Endothelial cell of umbilical vein (primary cell): ENCODE measurements at regions not wholly inside any gene's neighbourhood (a gene's known extent, or its start where the extent isn't known, plus 50 kb on each side); places are given as distances from the start of the nearest gene placed in this dataset.

Experiments
- BruUV-seq: library from RNA; stranded (reverse); fragments of 400-500 nt; replicated peaks from 2 replicates; lab custom pipeline; 2021; lab: Mats Ljungman, UMichigan
- CTCF ChIA-PET: fragments of 300-600, 350-600 bp; sonication (Branson Sonifier 250); formaldehyde crosslinking; loops from one replicate; lab custom pipeline; 2021; ENCODE audit warnings: antibody characterized with exemption, inconsistent platforms; lab: Charles Lee
- POLR2A ChIA-PET: fragments of 300-600, 350-600 bp; sonication (Branson Sonifier 250); formaldehyde crosslinking; loops from one replicate; lab custom pipeline; 2021; ENCODE audit warnings: antibody characterized with exemption, inconsistent platforms; lab: Charles Lee
- DNase-seq: peaks from one replicate; pipeline ENCODE4 v3.0.0-alpha.2; 2011; ENCODE audit warnings: low read depth, low spot score
- FAIRE-seq: peaks from 2 replicates; lab custom pipeline; 2011; peaks lifted over from hg19 to GRCh38; lab: Jason Lieb, UNC
- H2AFZ ChIP-seq: 2 replicates; pipeline ENCODE4 v1.6.0; 2012; ENCODE audit warnings: low read depth, low read length, control low read depth, inconsistent platforms
- H3K27ac ChIP-seq: 2 replicates; pipeline ENCODE4 v1.5.1; 2011; ENCODE audit warnings: low read depth, mild to moderate bottlenecking, control low read depth, low read length, moderate library complexity; ENCODE audit not compliant: insufficient read depth
- H3K27me3 ChIP-seq, 2 experiments: 2 replicates each; pipeline versions ENCODE4 v1.6.0 to v1.6.1; 2011; ENCODE audit warnings: low read length in 2 of 2, mixed read lengths in 1 of 2; ENCODE audit not compliant: control insufficient read depth in 2 of 2, insufficient read depth in 2 of 2
- H3K36me3 ChIP-seq, 2 experiments: 2 replicates in 1 of 2; 3 replicates in 1 of 2; pipeline ENCODE4 v1.5.1; 2011; ENCODE audit warnings: low read length in 2 of 2, mild to moderate bottlenecking in 1 of 2, moderate library complexity in 1 of 2; ENCODE audit not compliant: control insufficient read depth in 2 of 2, insufficient read depth in 2 of 2; ENCODE audit errors: extremely low read depth in 1 of 2
- H3K4me1 ChIP-seq: 3 replicates; pipeline ENCODE4 v1.5.1; 2011; ENCODE audit warnings: mild to moderate bottlenecking, low read length; ENCODE audit not compliant: control insufficient read depth, insufficient read depth; ENCODE audit errors: extremely low read depth
- H3K4me2 ChIP-seq: 2 replicates; pipeline ENCODE4 v1.6.1; 2011; ENCODE audit warnings: low read length, control low read depth, mixed read lengths; ENCODE audit not compliant: insufficient read depth
- H3K4me3 ChIP-seq, 3 experiments: fragments of 200-600 bp in 1 of 3; sonication (generic), shearing (Covaris generic) in 1 of 3; replicated peaks in 1 of 3; 2 replicates each; pipeline ENCODE4 v1.5.1; 2011 to 2016; ENCODE audit warnings: control low read depth in 3 of 3, low read length in 3 of 3, mild to moderate bottlenecking in 2 of 3, inconsistent platforms in 1 of 3, low read depth in 1 of 3, moderate library complexity in 1 of 3; ENCODE audit not compliant: insufficient read depth in 1 of 3
- H3K79me2 ChIP-seq: 2 replicates; pipeline ENCODE4 v1.6.0; 2012; ENCODE audit warnings: low read length, inconsistent platforms; ENCODE audit not compliant: control insufficient read depth, insufficient read depth
- H3K9ac ChIP-seq: replicated peaks from 2 replicates; pipeline ENCODE3; 2011; ENCODE audit warnings: low read length, control low read depth; ENCODE audit not compliant: insufficient read depth; ENCODE audit errors: extremely low read depth
- H3K9me1 ChIP-seq: replicated peaks from 3 replicates; pipeline ENCODE4 v1.6.0; 2011; ENCODE audit warnings: mild to moderate bottlenecking, low read length; ENCODE audit not compliant: control insufficient read depth, insufficient read depth; ENCODE audit errors: extremely low read depth
- H3K9me3 ChIP-seq: replicated peaks from 2 replicates; pipeline ENCODE4 v1.5.1; 2012; ENCODE audit warnings: low read length, inconsistent platforms; ENCODE audit not compliant: control insufficient read depth, insufficient read depth
- H4K20me1 ChIP-seq: replicated peaks from 2 replicates; pipeline ENCODE3; 2011; ENCODE audit warnings: mild to moderate bottlenecking, low read length; ENCODE audit not compliant: control insufficient read depth, insufficient read depth; ENCODE audit errors: extremely low read depth
- EZH2 ChIP-seq: IDR thresholded peaks from 2 replicates; pipeline ENCODE4 v1.6.1; 2012; ENCODE audit warnings: borderline replicate concordance, low read depth, mild to moderate bottlenecking, moderate library complexity, low read length, inconsistent platforms; ENCODE audit not compliant: severe bottlenecking
- FOS ChIP-seq: IDR thresholded peaks from 2 replicates; pipeline ENCODE4 v1.6.1; 2011; ENCODE audit warnings: mild to moderate bottlenecking, low read length, moderate library complexity, borderline replicate concordance; ENCODE audit not compliant: insufficient read depth
- GATA2 ChIP-seq: IDR thresholded peaks from 2 replicates; pipeline ENCODE4 v1.7.0; 2011; ENCODE audit warnings: low read depth, mild to moderate bottlenecking, moderate library complexity, mixed read lengths, low read length; ENCODE audit not compliant: insufficient read length, insufficient read depth
- JUN ChIP-seq: IDR thresholded peaks from 2 replicates; pipeline ENCODE4 v1.6.1; 2011; ENCODE audit warnings: borderline replicate concordance, low read depth; ENCODE audit not compliant: insufficient read length, insufficient read depth
- MYC ChIP-seq: IDR thresholded peaks from one replicate; pipeline ENCODE4 v1.6.1; 2011; ENCODE audit warnings: mild to moderate bottlenecking, low read depth, low read length
- POLR2A ChIP-seq: IDR thresholded peaks from 2 replicates; pipeline ENCODE4 v1.6.1; 2012; ENCODE audit warnings: low read depth, mild to moderate bottlenecking, control low read depth, low read length
- POLR2AphosphoS5 ChIP-seq: IDR thresholded peaks from 2 replicates; pipeline ENCODE4 v1.6.1; 2012; ENCODE audit warnings: low read depth, mild to moderate bottlenecking, control low read depth, low read length, moderate library complexity; ENCODE audit not compliant: insufficient read depth
- dilution Hi-C: fragments of 300-500 bp; cut with MboI; formaldehyde crosslinking; loops from one replicate; pipeline ENCODE4 v1.15.0; 2019; ENCODE audit warnings: low sequenced_read_pairs; ENCODE audit not compliant: extremely low pct_ligation_motif_present
- intact Hi-C: fragments of 100-400 bp; cut with micrococcal nuclease; formaldehyde crosslinking; loops from one replicate; pipeline ENCODE4 v1.10.0; 2022
- TF ChIP-seq, protein P1 (sequence below): IDR thresholded peaks from 2 replicates; pipeline ENCODE4 v1.6.1; 2011; ENCODE audit not compliant: insufficient read depth, insufficient read length
- TF ChIP-seq, protein P2 (sequence below), 2 donors: IDR thresholded peaks; 1 replicate in 1 of 2; 2 replicates in 1 of 2; pipeline ENCODE4 v1.5.1; 2011; ENCODE audit warnings: low read length in 2 of 2, mild to moderate bottlenecking in 2 of 2, moderate library complexity in 2 of 2, control low read depth in 1 of 2, inconsistent platforms in 1 of 2, low read depth in 1 of 2; ENCODE audit not compliant: insufficient read depth in 1 of 2; ENCODE audit errors: extremely low read depth in 1 of 2

GRCh38 chr6:117194271-117194670 lies 71.1 kb upstream of the VGLL2 start:
- Histone ChIP-seq H2AFZ (no peak overlapping the region), H3K9ac (no peak overlapping the region), H3K4me1 (no peaks in the 10 kb centered on the region), H3K9me1 (no peaks in the 10 kb centered on the region), H4K20me1 (no peaks in the 10 kb centered on the region), H3K27me3 (no peaks in the 10 kb centered on the region), H3K4me2 (no peak overlapping the region), H3K9me3 (peaks cover 1% of the 10 kb centered on the region), H3K4me3 (no peak overlapping the region), H3K27ac (no peak overlapping the region), H3K36me3 (no peaks in the 10 kb centered on the region), H3K79me2 (no peaks in the 10 kb centered on the region)
- DNase-seq, result no peak
- intact Hi-C loops (no loop called here), dilution Hi-C loops (no loop called here)
- TF ChIP-seq EZH2 (no peak), GATA2 (no peak), POLR2A (no peak), JUN (no peak), FOS (no peak), MYC (no peak), POLR2AphosphoS5 (no peak)
- TF ChIP-seq, protein P1, sequence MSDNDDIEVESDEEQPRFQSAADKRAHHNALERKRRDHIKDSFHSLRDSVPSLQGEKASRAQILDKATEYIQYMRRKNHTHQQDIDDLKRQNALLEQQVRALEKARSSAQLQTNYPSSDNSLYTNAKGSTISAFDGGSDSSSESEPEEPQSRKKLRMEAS, result no peak
- TF ChIP-seq, protein P2, sequence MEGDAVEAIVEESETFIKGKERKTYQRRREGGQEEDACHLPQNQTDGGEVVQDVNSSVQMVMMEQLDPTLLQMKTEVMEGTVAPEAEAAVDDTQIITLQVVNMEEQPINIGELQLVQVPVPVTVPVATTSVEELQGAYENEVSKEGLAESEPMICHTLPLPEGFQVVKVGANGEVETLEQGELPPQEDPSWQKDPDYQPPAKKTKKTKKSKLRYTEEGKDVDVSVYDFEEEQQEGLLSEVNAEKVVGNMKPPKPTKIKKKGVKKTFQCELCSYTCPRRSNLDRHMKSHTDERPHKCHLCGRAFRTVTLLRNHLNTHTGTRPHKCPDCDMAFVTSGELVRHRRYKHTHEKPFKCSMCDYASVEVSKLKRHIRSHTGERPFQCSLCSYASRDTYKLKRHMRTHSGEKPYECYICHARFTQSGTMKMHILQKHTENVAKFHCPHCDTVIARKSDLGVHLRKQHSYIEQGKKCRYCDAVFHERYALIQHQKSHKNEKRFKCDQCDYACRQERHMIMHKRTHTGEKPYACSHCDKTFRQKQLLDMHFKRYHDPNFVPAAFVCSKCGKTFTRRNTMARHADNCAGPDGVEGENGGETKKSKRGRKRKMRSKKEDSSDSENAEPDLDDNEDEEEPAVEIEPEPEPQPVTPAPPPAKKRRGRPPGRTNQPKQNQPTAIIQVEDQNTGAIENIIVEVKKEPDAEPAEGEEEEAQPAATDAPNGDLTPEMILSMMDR (IDR thresholded peaks at IDR 0.05; ENCODE audit: extremely low read depth in 1 of 2, insufficient read depth in 1 of 2, low read depth in 1 of 2, low read length in 2 of 2), result no peak
- CTCF ChIA-PET, result no interaction called here
- POLR2A ChIA-PET, result no interaction called here
- no peak for FAIRE-seq
- no TSS peak for BruUV-seq
